Prostate gland (tissue), 2 donors: ENCODE measurements at regions not wholly inside any gene's neighbourhood (a gene's known extent, or its start where the extent isn't known, plus 50 kb on each side); places are given as distances from the start of the nearest gene placed in this dataset.

ENCODE experiments used
- DNase-seq: peaks from one replicate; pipeline ENCODE4 v3.0.0-alpha.2; 2019; ENCODE audit warnings: low spot score
- H3K27ac ChIP-seq, 2 donors: fragments of 200-600 bp; sonication (generic); 2 replicates each; pipeline ENCODE4 v1.5.1; 2017 to 2019
- H3K27me3 ChIP-seq: fragments of 200-600 bp; sonication (generic); replicated peaks from 2 replicates; pipeline ENCODE4 v1.5.1; 2019; ENCODE audit not compliant: insufficient read depth
- H3K36me3 ChIP-seq, 2 donors: fragments of 200-600 bp; sonication (generic); 1 replicate in 1 of 2; 2 replicates in 1 of 2; pipeline versions ENCODE4 v1.5.1 to v1.8.1; 2017 to 2019
- H3K4me1 ChIP-seq: fragments of 200-600 bp; sonication (generic); replicated peaks from 2 replicates; pipeline ENCODE4 v1.5.1; 2019
- H3K4me3 ChIP-seq, 2 donors: fragments of 200-600 bp; sonication (generic); 2 replicates each; pipeline ENCODE4 v1.5.1; 2017 to 2019
- H3K9me3 ChIP-seq: fragments of 200-600 bp; sonication (generic); 2 replicates; pipeline ENCODE4 v1.5.1; 2017
- POLR2A ChIP-seq: fragments of 450-650 bp; IDR thresholded peaks from one replicate; pipeline ENCODE4 v1.6.1; 2016; ENCODE audit warnings: antibody characterized with exemption, mild to moderate bottlenecking
- POLR2AphosphoS5 ChIP-seq: sonication (generic); formaldehyde crosslinking; IDR thresholded peaks from one replicate; pipeline ENCODE4 v1.6.1; 2017; ENCODE audit warnings: antibody characterized with exemption
- WGBS: methylation state at CpG from one replicate; pipeline ENCODE4 v1.1.5; 2018; 5-methylcytosine and 5-hydroxymethylcytosine counted together
- intact Hi-C: fragments of 100-400 bp; cut with DNase I; formaldehyde crosslinking; loops from one replicate; pipeline ENCODE4 v1.14.2; 2022
- TF ChIP-seq, protein P1 (sequence below), 4 experiments: fragments of 200-600 bp in 2 of 4; fragments of 450-650 bp in 2 of 4; sonication (generic) in 2 of 4; IDR thresholded peaks; 1 replicate in 3 of 4; 2 replicates in 1 of 4; pipeline ENCODE4 v1.5.1; 2016 to 2019; ENCODE audit warnings: antibody characterized with exemption in 4 of 4, mild to moderate bottlenecking in 2 of 4, moderate library complexity in 2 of 4

- Histone ChIP-seq H3K9me3 (no peaks in the 10 kb centered on the region), H3K4me3 (no peak overlapping the region), H3K27ac (no peak overlapping the region), H3K27me3 (no peaks in the 10 kb centered on the region), H3K36me3 (no peaks in the 10 kb centered on the region), H3K4me1 (no peaks in the 10 kb centered on the region)
- no peak for DNase-seq
- TF ChIP-seq POLR2AphosphoS5 (no peak), POLR2A (no peak)
- TF ChIP-seq, protein P1, sequence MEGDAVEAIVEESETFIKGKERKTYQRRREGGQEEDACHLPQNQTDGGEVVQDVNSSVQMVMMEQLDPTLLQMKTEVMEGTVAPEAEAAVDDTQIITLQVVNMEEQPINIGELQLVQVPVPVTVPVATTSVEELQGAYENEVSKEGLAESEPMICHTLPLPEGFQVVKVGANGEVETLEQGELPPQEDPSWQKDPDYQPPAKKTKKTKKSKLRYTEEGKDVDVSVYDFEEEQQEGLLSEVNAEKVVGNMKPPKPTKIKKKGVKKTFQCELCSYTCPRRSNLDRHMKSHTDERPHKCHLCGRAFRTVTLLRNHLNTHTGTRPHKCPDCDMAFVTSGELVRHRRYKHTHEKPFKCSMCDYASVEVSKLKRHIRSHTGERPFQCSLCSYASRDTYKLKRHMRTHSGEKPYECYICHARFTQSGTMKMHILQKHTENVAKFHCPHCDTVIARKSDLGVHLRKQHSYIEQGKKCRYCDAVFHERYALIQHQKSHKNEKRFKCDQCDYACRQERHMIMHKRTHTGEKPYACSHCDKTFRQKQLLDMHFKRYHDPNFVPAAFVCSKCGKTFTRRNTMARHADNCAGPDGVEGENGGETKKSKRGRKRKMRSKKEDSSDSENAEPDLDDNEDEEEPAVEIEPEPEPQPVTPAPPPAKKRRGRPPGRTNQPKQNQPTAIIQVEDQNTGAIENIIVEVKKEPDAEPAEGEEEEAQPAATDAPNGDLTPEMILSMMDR (IDR thresholded peaks at IDR 0.05): no peak
- intact Hi-C loops: no loop called here
- WGBS: 86% methylated on average over 9 of the region's 9 CpGs
Observed at GRCh38 chr10:2716596-2716995, 350.8 kb upstream of the PFKP start.

DNA sequence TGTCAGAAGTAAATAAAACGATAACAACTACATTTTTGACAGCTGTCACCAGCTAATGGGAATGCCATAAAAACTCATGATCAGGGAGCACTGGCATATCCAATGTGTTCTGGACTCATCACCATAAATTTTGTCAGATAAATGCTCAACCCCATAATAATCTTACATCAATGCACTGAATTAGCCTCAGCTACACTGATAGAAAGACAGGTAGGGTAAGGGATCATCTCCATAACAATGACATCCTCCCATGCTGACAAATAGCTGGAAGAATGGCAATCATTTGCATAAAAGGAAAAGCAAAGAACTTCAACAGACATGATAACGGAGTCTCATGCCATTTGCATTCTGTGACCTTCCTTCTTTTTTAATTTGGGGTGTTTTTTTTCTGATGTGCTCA is 352.8 kb upstream of the PFKP start:
- no peak overlapping the region for H3K4me3 ChIP-seq
- 75% methylated on average over 2 of the region's 2 CpGs for WGBS
- no peaks in the 10 kb centered on the region for H3K36me3 ChIP-seq
- TF ChIP-seq POLR2A (no peak), POLR2AphosphoS5 (no peak)
- TF ChIP-seq, protein P1 (IDR thresholded peaks at IDR 0.05): no peak
- DNase-seq: no peak
- no peak overlapping the region for H3K27ac ChIP-seq
- H3K4me1 ChIP-seq: no peaks in the 10 kb centered on the region
- H3K9me3 ChIP-seq: no peaks in the 10 kb centered on the region
- no peaks in the 10 kb centered on the region for H3K27me3 ChIP-seq
- intact Hi-C loops: no loop called here

DNA sequence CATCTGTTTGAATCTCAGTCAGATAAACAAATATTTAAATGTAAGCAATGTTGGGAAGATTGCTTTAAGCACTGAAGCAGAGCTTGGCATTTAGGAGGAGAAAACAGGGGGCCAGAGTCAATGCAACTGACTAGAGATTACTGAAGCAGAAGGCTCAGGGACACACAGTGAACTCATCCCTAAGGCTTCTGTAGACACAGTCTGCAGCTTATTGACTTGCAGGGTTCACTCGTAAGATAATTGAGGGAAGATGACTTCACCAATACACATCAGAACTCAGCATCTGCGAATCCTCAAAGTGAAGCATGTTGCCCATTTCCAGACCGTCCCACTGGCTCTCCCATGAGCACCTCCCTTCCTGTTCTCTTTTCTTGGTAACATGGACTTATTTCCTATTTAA is 363.4 kb upstream of the PFKP start:
- H3K27me3 ChIP-seq: no peaks in the 10 kb centered on the region
- H3K4me3 ChIP-seq: no peak overlapping the region
- H3K4me1 ChIP-seq: no peaks in the 10 kb centered on the region
- H3K27ac ChIP-seq: no peak overlapping the region
- no peaks in the 10 kb centered on the region for H3K9me3 ChIP-seq
- intact Hi-C loops: no loop called here
- no peaks in the 10 kb centered on the region for H3K36me3 ChIP-seq
- TF ChIP-seq POLR2AphosphoS5: no peak
- TF ChIP-seq, protein P1 (IDR thresholded peaks at IDR 0.05): no peak
- TF ChIP-seq POLR2A: no peak
- 73% methylated on average over 3 of the region's 3 CpGs for WGBS
- no peak for DNase-seq

GRCh38 chr10:2701802-2702201 is 365.5 kb upstream of the PFKP start:
- H3K4me3 ChIP-seq: no peak overlapping the region
- H3K27me3 ChIP-seq: no peaks in the 10 kb centered on the region
- H3K36me3 ChIP-seq: no peaks in the 10 kb centered on the region
- no peaks in the 10 kb centered on the region for H3K4me1 ChIP-seq
- intact Hi-C loops: no loop called here
- TF ChIP-seq, protein P1 (IDR thresholded peaks at IDR 0.05): no peak
- TF ChIP-seq POLR2AphosphoS5 (no peak), POLR2A (no peak)
- no peaks in the 10 kb centered on the region for H3K9me3 ChIP-seq
- DNase-seq: no peak
- H3K27ac ChIP-seq: no peak overlapping the region
- WGBS: 90% methylated on average over 11 of the region's 11 CpGs

DNA sequence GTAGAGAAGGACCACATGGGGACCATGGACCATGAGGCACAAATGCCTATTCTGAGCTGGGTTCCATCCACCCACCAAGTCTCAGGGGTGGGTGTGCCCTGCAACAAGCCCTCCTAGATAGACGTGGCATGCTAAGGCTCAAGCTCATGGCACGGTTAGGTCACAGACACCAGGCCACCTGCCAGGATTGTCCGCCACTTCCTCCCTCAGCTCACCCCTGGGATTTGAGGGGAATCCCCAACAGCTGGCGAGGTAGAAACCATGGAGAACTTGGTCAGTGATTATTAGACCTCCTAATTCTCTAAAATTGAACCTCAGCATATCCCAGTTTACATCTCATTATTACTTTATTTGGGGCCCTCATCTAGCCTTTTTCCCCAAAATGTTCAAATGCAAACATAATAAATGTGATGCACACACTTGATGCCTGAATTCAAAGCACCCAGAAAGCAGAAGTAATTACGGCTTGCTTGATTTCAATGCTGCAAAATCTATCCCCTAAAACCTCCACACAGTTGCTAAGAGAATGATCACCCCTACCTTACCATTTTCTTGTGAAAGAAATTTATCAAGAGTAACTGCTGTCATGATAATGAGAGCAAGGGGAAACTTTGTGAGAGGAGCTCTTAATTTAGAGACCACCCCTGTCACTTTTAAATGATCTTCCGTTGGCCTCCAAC is 366.6 kb upstream of the PFKP start:
- Histone ChIP-seq H3K9me3 (no peaks in the 10 kb centered on the region), H3K4me1 (no peaks in the 10 kb centered on the region), H3K4me3 (no peak overlapping the region), H3K36me3 (no peaks in the 10 kb centered on the region), H3K27ac (no peak overlapping the region), H3K27me3 (no peaks in the 10 kb centered on the region)
- intact Hi-C loops: no loop called here
- DNase-seq: no peak
- TF ChIP-seq, protein P1 (IDR thresholded peaks at IDR 0.05): no peak
- no peak for TF ChIP-seq POLR2AphosphoS5
- no peak for TF ChIP-seq POLR2A
- 86% methylated on average over 6 of the region's 6 CpGs for WGBS
